HG03469 (cell line): ENCODE measurements at regions not wholly inside any gene's neighbourhood (a gene's known extent, or its start where the extent isn't known, plus 50 kb on each side); places are given as distances from the start of the nearest gene placed in this dataset.
"Not testable (repeated sequence)": the region's sequence is repeated elsewhere in the genome, so short reads cannot be mapped to it uniquely, and the experiment has no call there.

Experiments
- ATAC-seq: cut with Tn5 transposase; IDR thresholded peaks from one replicate; pipeline ENCODE4 v1.9.1; 2021; ENCODE audit warnings: mild to moderate bottlenecking, moderate library complexity, moderate number of reproducible peaks; ENCODE audit not compliant: unreplicated experiment

DNA sequence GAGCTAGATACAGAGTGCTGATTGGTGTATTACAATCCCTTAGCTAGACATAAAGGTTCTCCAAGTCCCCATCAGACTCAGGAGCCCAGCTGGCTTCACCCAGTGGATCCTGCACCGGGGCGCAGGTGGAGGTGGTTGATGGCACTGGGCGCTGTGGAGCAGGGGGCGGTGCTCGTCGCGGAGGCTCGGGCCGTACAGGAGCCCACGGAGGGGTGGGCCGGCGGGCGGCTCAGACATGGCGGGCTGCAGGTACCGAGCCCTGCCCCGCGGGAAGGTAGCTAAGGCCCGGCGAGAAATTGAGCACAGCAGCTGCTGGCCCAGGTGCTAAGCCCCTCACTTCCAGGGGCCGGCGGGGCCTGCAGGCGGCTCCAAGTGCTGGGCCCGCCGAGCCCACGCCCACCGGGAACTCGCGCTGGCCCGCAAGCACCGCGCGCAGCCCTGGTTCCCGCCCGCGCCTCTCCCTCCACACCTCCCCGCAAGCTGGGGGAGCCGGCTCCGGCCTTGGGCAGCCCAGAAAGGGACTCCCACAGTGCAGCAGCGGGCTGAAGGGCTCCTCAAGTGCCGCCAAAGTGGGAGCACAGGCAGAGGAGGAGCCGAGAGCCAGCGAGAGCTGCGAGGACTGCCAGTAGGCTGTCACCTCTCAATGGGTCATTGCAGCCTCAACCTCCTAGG is 96.4 kb upstream of the MYO10 start:
- not testable (repeated sequence) for ATAC-seq

DNA sequence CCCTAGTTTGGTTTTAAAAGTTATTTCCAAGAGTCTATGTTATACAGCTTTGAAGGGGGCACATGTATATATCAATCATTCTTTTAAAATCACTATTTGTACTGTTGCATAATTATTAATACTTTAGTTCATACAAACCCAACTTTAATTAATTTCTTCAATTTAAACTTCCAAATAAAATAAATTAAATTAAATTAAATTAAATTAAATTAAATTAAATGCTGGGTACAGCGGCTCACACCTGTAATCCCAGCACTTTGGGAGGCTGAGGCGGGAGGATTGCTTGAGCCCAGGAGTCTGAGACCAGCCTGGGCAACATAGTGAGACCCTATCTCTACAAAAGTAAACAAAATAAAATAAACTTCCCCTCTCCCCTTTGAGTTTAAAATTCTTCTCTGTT is 98.9 kb upstream of the MYO10 start:
- not testable (repeated sequence) for ATAC-seq

DNA sequence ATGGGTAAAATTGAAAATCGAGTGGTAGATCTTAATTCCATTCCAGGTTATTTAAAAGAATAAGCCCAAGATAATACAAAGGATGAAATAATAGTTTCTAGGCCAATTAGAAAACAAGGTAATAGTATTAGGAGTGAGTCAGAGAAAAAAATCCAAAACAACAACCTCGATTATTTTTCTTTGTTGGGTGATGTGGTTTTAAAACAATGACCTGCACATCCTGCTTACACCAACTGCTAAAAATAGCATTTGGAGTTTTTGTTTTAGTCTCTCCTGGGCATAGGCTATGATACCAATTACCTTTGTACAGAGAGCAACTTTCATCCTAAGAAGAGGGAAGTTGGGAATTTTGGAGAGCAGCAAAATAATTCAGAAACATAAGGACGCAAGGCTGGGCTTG is 101.7 kb upstream of the MYO10 start:
- ATAC-seq: no peak

- no peak for ATAC-seq
Observed at GRCh38 chr5:17039170-17039569, 103.1 kb upstream of the MYO10 start.

GRCh38 chr5:17042041-17042440 is 106.0 kb upstream of the MYO10 start:
- ATAC-seq: no peak

DNA sequence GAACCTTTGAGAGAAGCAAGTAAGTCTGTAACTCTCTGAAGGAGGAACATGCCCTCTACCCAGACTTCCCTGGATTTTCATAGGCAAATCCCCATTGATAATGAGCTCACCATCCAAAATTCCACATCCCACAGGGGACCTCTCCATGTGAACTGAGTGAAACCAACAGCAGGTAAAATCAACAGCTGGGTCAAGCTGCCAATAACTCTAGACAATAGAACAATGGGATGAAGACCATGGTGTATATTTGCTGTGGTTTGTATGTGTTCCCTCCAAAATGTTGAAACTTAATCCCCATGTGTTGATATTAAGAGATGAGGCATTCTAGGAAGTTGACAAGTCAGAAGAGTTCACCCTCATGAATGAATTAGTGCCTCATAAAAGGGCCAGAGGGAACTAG is 110.2 kb upstream of the MYO10 start:
- ATAC-seq: no peak

GRCh38 chr5:17050236-17050635 is 114.1 kb upstream of the MYO10 start:
- no peak for ATAC-seq

GRCh38 chr5:17054911-17055310 is 118.8 kb upstream of the MYO10 start:
- no peak for ATAC-seq

- no peak for ATAC-seq
Observed at GRCh38 chr5:17056141-17056631, 120.1 kb upstream of the MYO10 start.

GRCh38 chr5:17058438-17058837 is 122.3 kb upstream of the MYO10 start:
- ATAC-seq: no peak

GRCh38 chr5:17061973-17062470 is 125.9 kb upstream of the MYO10 start:
- ATAC-seq: no peak

GRCh38 chr5:17062741-17063140 is 126.7 kb upstream of the MYO10 start:
- not testable (repeated sequence) for ATAC-seq

DNA sequence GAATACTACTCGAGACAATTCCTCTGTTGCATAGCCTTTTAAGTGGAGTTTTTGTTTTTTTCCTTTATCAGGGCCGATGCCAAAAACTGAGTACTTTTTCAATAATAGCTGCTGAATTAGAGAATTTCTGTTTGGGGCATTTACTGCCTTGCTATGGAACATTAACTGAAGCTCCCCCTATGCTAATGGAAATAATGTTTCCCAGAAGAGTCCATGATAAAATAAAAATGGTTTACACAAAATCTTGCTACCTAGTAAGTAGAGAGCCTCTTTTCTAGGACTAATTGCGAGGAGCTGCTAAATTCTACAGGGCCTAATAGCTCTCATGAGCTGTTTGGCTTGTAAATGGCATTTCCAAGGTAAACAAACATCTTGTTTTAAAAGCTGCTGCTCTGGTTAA is 128.2 kb upstream of the MYO10 start:
- no peak for ATAC-seq

DNA sequence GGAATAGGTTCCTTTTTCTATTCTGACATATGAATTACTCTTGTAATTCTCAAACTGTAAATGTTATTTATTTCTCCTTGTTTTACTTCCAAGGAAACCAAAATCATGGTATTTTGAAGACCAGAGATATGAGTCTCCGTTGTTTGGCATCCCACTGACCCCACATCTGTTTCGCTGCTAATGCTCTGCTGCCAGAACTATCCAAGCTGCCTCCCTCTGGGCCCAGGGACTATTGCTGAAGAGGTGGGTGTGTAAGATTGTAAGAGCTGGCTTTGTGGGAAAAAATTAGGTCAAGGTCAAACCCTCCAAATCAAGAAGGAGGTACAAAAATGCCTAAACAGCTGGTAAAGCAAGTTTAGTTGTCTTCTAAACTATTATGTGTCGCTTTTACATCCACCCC is 129.4 kb upstream of the MYO10 start:
- ATAC-seq: no peak

DNA sequence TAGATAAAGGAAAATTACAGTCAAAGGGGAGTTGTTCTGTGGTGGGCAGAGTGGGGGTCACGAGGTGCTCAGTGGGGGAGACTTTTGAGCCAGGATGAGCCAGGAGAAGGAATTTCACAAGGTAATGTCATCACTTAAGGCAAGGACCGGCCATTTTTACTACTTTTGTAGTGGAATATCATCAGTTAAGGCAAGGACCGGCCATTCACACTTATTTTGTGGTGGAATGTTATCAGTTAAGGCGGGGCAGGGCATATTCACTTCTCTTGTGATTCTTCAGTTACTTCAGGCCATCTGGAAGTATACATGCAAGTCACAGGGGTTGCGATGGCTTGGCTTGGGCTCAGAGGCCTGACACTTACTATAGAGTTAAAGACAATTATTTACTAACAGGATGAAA is 129.9 kb upstream of the MYO10 start:
- not testable (repeated sequence) for ATAC-seq

GRCh38 chr5:17067657-17068392 is 131.7 kb upstream of the MYO10 start:
- no peak for ATAC-seq

DNA sequence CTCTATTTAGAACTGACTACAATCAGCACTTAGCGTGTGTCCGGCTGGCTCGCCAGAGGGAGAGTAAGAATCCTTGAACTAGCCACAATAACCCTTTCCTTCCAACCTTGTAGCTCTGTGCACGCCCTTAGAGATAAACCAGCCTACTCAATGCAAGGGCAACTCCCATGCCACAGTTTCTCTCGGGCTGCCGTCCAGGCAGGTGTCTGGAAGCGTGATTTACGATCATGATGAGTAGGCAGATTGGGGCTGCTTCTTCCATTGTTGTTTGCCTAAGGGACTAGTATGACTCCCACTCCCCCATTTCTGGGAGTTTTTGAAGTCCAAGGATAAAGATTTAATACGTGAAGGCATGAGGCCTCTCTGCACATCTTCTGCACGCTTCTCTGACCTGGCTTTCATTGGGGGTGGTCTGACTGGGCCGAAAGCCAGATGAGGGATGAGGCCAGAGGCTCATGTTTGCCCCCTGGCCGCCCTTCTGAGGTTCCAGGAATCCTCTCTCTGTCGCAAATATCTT is 134.0 kb upstream of the MYO10 start:
- ATAC-seq: no peak

DNA sequence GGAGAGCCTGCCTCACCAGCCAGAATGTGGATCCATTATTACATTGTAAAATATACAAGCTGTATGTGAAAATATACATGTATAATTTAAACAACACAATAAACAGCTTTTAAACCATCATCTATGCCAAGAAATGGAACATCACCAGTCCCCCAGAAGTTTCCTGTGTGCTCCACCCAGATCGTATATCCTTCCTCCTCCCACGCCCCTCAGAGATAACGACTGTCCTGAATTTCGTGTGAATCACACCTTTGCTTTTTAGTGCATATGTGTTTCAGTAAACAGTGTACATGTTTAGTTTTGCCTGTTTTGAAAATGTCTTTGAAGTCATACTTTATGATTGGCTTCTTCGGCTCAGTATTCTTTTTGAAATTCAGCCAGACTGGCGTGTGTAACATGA is 134.6 kb upstream of the MYO10 start:
- ATAC-seq: no peak

DNA sequence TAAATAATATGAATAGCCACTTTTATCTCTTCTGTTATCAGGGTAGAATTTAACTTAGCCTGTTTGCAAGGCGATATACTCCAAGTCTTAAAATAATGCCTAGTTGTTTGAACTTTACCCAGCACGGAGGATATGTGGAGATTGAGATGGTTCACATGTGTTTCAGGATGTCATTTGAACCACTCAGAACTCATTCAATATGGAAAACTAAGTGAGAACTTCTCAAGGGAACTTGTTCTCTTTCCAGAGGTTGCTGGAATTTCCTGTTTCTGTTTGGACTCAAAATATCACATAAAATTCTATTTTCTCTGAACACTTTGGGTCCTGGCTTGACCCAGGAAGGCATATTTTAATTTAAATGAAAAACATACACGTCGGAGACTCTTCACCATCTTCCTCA is 139.1 kb upstream of the MYO10 start:
- no peak for ATAC-seq

- ATAC-seq: no peak
Observed at GRCh38 chr5:17076272-17076671, 140.2 kb upstream of the MYO10 start.

GRCh38 chr5:17077440-17078233 is 139.8 kb upstream of the BASP1 start:
- no peak for ATAC-seq
